ENCODE measurements at regions not wholly inside any gene's neighbourhood (a gene's known extent, or its start where the extent isn't known, plus 50 kb on each side); places are given as distances from the start of the nearest gene placed in this dataset.
"Not testable (repeated sequence)": the region's sequence is repeated elsewhere in the genome, so short reads cannot be mapped to it uniquely, and the experiment has no call there.

DNA sequence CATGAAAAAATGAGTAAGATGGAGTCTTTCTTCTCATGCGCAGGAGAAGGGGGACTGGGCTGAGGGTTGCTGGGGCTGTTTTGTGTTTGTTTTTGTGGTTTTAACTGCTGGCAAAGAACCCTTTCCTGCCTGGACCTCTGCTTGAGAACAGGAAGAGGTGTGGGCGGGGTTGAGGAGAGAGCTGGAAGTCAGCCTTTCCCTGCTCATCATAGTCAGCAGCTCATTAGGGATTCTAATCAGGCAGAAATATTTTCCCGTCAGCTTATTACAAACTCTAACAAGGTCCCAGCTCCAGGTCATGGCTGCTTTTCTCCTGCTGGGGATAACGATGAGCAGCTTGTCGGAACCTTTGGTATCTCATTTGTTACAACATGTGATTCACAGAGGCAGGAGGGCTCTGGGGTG is 185.0 kb upstream of the NRXN3 start:
- DNase-seq: no peak

DNA sequence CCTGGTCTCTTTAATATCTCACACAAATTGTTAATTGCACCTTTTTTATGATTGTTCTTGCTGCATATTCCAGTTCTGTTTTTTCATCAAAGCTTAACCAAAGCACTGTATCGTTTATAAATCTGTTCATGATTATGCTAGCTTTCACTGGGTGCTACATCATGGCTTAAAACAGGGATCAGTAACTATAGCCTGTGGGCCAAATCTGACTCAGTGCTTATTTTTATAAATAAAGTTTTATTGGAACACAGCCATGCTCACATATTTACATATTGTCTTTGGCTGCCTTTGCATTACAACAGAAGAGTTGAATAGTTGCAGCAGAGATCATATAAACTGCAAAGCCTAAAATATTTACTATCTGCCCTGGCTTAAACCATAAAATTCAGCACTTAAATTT is 183.4 kb upstream of the NRXN3 start:
- DNase-seq: no peak

DNA sequence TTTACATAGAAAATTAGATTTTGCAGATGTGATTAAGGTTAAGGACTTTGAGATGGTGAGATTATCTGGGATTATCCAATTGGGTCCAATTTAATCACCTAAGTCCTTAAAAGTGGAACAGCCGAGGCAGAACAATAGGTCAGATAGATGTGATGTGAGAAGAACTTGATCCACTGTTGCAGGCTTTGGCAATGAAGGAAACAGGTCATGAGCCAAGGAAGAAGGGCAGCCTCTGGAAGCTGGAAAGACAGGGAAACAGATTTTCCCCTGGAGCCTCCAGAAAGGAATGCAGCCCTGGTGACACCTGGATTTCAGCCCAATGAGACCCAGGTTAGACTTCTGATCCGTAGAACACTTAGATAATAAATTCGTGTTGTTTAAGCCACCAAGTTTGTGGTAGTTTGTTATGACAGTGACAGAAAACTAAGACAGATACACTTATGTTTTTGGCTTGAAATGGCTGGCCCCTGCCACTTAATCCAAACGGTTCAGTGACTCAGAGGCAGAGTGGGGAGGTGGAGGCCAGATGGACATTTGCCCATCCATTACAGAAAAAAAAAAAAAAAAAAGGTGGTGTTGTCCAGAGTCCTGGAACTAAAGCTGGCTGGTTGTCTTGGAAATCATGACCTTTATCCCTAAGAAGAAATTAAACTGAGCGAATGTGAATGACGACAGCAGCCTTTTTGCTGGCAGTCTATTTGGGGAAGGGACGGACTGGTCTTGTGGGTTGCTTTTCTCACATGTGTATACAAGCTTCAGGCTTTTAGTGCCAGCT is 181.9 kb upstream of the NRXN3 start:
- no peak for DNase-seq

DNA sequence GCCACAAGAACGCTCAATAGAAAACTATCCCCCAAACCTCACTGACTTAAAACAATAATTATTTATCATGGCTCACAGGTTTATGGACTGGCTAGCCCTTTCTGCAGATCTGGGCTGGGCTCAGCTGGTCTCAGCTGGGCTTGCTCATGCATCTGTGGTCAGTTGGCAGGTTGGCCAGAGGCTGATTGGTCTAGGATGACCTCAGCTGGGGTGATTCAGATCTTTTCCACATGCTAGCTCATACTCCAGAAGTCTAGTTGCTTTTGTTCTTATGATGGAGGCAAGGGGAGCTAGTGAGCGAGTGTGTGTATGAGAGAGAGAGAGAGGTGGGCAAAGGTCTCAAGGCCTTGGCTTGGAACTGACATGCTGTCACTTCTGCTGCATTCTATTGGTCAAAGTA is 181.2 kb upstream of the NRXN3 start:
- no peak for DNase-seq

DNA sequence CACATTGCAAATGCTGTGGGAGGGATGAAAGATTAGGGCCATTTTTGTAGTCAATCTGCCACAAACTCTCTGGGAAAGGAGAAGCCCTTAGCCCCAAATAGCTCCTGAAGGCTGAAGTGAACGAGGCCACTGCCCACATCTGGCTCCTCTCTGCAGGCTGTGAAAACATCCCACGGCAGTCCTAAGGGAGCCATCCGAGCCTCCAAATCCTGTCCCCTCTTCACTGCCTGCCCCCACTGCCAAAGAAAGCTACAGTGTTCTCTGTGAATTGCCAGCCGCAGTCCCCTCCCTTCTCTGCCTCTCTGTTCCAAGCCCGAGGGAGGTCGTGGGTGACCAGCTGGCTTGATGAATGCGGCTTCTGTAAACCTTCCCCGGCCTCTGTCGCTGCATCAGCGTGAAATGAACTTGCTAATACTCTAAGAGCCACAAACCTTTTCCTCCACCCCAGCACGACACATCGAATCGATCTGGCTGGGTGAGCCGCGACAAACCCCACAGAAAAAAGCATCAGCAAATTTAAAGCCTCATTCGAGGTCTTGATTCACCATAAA is 180.7 kb upstream of the NRXN3 start:
- DNase-seq: no peak

DNA sequence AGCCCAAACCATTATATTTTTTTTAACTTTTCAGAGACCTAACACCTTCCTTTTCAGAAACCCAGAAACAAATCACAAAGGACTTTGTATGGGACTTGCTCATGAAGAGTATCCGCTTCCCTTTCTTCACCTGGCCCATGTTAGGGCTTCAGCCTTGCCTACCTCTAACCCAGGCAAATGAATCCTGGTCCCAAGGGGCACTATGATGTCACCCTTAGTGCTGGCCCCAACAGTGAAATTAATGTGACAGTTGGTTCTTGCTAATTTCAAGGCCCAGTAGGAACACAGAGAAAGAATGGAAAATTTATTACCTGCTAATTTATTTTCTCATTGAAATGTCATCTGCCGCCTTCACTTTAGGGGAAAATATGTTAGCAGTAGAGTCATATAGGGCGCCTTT is 179.8 kb upstream of the NRXN3 start:
- no peak for DNase-seq

DNA sequence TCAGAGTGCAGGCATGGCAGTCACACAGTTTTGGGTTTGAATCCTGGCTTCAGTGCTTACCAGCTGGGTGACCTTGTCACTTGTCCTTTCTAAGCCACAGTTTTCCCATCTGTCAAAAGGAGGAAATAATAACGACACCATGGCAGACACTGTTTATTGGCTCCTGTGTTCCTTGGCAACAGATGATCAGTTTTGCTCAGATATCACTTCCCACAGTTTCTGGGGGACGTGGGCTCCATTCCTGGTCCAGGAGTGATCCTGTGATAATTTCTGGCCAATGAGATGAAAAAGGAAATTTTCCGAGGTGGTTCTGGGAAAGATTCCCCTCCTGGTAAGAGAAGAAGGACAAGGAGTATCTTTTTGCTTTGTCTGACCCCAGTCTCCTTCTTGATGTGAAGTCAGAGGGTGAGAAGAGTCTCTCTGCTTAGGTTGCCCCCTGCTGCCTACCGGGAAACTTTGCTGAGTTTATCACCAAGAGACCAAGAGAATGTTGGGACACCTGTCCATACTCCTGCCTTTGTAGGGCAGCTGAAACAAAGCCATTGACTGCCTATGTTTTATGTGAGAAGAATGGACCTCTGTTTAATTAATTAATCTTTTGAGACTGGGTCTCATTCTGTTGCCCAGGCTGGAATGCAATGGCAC is 178.9 kb upstream of the NRXN3 start:
- no peak for DNase-seq

DNA sequence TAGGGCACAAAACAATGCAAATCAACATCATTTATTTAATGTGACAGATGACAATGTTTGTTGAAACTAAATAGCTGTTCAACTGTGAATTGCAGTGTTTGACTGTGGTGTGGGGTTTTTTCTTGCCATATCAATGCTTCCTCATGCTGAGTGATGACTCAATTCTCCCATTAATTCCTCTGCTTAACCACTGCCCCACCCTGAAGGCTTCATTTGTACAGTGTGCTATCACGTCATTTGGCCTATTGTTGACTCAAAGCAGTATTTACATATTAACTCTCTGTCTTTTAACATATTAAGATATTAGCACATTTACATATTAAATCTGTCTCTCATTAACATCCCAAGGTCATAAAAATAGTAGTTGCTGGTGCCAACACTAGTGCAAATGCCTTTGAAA is 164.8 kb upstream of the NRXN3 start:
- DNase-seq: no peak

DNA sequence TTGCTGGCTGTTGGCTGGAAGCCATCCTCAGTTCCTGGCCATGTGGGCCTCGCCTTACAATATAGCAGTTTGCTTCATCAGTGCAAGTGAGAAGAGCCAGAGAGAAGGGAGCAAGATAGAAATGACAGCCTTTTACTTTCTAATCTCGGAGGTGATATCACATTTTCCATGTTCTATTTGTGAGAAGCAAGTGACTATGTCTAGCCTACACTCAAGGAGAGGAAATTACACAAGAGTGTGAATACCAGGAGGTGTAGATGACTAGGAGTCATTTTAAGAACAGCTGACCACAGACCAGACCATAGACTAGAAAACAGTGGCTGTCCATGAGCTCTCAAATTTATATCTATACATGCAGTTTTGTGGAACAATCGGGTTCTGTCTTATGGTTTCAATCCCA is 163.0 kb upstream of the NRXN3 start:
- DNase-seq: no peak

DNA sequence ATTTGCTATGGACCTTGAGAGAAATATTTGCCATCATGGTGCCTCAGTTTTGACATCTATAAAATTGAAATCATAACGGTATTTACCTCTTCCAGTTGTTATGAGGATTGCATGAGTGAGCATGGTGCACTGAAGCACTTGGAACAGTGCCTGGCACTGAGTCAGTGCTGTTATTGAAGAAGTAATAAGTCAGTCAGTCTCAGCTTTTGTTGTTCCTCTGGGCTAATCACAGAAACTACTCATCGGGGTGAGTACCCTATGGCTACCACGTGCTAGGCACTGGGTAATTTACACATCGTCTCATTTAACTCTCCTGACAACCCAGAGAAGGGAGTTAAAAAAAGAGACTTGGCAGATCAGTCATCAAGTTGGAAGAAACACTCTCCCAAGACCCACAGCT is 159.5 kb upstream of the NRXN3 start:
- DNase-seq: no peak

DNA sequence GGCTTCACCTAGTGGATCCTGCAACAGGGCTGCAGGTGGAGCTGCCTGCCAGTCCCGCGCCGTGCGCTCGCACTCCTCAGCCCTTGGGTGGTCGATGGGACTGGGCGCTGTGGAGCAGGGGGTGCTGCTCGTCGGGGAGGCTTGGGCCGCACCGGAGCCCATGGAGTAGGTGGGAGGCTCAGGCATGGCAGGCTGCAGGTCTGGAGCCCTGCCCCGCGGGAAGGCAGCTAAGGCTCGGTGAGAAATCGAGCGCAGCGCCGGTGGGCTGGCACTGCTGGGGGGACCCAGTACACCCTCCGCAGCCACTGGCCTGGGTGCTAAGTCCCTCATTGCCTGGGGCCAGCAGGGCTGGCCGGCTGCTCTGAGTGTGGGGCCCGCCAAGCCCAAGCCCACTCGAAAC is 156.3 kb upstream of the NRXN3 start:
- not testable (repeated sequence) for DNase-seq

DNA sequence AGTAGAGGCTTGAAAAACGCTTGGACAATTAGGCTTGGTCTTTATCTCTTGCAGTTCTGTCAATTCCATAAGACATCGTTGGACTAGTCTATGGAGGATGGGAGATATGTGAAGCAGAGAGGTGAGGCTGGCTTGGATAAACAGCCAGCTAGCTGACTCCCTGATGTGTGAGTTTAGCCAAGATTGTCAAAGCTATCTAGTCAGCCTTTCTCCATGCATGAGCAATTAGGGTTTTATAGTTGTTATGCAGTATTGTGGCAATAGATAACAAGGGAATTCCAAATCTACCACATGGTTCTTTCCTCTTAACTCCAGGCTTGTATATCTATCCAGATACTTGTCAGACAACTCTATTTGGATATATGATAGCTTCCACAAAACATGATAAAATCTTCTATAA is 153.6 kb upstream of the NRXN3 start:
- DNase-seq: no peak

DNA sequence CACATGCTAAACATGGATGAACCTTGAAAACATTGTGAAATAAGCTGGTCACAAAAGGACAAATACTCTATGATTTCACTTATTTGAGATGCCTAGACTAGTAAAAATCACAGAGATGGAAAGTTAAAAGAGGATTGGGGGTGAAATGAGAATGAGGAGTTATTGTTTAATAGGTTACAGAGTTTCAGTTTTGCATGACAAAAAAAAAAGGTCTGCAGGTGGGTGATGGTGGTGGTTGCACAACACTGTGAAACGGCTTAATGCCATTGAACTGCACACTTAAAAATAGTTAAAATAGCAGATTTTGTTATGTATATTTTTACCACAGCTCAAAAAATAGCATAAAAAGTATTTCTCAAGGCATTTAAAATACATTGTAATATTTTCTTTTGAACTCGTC is 151.9 kb upstream of the NRXN3 start:
- DNase-seq: no peak

DNA sequence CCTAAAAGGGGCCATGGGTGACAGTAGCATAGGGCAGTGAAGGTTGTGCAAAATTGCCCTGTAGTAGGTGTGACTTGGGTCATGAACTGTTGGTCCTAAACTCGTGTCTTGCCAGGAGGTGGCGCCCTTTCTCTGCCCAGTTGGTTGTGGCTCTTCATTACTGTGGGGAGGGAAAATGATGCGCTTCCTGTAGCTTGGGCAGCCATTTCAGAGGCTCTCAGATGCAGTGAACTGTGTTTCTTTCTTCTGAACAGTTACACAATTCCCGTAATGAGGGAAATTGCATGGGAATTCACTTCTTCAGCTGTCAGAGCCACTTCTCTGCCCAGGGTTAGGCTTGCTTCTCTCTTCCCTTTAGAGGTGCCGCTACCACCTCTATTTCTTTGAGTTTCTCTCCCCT is 148.1 kb upstream of the NRXN3 start:
- DNase-seq: peak; percentile 8

DNA sequence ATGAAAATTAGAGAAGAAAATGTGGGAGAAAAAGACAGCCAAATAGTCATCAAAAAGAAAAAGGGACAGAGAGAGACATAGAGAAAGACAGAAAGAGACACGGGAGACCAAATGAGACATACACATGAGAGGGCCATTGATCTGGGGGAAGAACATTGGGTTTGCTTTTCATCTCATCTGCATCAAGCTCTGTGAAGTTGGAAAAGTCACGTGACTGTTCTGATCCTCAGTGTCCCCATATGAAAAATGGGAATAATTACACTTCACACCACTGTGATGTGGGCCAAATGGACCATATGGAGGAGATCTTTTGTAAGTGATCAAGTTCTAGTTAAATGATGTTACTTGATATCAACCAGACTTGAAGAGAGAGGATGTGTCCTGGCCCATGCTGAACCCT is 147.1 kb upstream of the NRXN3 start:
- no peak for DNase-seq

DNA sequence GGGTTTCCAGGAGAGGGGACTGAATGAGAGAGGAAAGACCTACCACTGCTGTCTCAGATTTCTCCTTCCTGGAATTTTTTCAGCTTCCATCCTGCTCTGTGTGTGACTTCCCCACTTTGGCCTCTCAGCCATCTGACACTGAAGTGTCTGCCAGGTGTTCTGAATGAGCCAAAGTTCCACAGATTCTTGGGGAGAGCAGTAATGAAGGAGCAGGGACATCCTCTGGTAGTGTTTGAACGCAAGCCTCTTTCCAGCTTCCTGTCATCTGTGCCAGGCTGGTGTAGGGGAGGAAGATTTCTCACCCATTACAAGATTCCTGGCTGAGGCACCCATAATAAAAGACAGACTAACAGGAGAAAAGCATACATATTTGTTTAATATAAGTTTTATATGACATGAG is 141.7 kb upstream of the NRXN3 start:
- no peak for DNase-seq

DNA sequence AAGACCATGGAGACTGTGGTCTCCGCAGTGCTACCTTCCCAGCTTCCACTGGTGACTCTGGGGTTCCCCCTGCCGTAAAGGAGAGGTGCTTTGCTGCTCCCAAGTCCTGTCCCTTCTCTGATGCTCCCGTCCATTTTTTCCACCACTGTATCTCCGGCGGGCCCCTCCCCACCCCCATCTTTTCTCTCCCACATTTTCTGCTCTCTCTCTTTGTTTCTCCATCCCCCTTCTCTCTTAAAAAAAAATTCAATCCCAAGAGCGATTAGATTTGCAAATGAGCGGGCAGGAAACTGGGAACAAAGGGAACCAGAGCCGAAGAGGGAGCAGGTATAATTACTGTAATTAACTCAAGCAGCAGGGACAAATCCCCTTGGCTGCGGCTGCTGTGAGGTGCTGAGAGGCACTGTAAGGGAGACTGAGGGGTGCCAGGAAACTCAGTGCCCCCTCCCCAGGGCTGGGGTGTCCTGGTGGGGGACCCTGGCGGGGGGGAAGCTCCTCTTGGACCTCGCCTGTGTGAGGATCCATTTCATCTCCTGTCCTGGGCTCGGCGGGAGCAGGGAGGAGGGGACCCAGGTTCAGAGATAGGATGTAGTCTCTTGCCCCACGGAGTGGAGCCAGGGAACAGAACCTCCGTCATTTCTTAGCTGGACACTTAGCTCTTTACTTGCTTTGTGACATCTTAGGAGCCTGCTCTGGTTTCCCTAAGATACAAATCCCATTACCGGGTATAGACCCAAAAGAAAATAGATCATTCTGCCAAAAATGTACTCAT is 140.4 kb upstream of the NRXN3 start:
- no peak for DNase-seq

DNA sequence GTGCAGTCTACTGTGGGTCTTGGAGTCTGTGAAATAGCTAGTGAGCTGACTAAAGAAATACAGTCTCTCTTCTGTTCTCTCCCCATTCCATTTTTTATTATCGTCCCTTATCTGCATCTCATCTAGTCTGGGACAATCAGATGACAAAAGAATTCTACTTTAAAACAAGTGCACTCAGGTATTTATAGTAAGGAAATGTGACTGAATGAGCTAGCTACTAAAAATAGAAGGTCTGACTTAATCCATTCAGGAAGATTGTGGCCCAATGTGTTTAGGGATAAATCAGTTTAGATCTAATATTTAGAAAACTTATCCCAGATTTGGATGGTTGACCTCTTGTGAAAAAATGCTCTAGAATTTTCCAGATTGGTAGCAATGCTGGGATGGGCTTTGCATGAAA is 126.8 kb upstream of the NRXN3 start:
- DNase-seq: no peak

DNA sequence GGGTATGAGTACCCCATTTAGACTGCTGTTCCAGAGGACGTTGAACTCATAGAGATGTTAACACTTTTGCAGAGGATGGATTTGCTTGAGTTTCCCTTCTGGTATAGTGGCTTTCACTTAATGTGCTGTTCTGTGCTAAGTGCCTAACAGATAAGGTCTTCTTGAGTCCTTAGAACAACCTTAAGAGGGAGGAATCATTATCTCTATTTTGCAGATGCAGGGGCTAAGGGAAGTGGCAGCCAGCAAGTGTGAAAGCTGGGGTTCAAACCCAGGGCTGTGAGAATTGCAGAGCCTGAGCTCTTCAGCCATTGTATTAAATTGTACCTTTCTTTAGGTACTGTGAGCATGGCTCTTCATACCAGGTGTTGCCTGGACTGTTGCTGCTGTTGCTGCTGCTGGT is 122.1 kb upstream of the NRXN3 start:
- no peak for DNase-seq

DNA sequence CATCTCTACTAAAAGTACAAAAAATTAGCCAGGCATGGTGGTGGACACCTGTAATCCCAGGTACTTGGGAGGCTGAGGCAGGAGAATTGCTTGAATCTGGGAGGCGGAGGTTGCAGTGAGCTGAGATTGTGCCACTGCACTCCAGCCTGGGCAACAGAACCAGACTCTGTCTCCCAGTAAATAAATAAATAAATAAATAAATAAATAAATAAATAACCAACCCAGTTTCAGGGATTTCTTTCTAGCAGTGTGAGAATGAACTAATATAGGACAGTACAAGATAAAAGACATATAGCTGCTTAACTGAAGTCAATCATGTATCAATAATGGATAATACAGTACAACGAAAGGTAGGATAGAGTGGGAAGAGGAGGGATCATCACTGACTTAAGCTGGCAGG is 113.3 kb upstream of the NRXN3 start:
- not testable (repeated sequence) for DNase-seq

DNA sequence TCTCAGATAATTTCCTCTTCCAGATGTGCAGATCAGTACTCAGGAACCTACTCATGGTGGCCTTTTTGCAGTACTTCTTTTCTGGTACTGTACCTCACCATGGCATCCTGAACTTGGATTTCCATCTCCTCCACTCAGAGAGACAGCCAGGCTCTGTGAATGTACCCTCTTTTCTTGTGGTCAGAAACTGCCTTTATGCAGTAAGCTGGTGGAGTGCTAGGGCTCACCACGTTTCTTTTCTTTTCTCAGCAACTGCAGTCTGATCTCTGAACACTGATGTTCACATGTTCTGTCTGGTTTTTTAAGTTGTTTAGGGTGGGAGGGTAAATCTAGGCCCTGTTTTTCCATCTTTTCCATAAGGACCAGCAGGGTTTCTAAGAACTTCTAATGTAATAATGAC is 99.8 kb upstream of the NRXN3 start:
- no peak for DNase-seq

DNA sequence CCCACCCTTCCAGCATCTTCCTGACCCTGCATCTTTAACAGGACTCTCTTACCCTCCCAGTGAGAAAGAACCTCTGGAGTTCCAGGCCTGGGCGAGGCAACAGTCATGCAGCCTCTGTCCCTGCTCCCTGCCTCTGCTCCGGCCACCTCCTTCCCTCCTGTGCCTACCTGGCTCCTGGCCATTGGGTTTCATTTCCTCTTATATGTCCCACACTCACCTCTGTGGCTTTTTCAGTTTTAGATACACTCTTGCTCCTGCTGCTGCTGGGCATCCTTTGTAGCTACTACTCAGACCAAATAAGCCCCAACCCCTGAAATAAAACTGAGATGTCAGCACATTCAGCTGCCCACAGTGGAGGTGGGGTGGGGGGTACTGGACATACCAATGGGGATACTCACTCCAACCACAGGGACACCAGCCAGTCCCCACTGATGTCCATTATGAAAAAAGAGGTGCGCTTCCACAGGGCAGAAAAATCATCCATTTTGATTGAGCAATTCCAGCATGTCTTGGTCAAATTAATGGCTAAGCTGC is 99.1 kb upstream of the NRXN3 start:
- no peak for DNase-seq

DNA sequence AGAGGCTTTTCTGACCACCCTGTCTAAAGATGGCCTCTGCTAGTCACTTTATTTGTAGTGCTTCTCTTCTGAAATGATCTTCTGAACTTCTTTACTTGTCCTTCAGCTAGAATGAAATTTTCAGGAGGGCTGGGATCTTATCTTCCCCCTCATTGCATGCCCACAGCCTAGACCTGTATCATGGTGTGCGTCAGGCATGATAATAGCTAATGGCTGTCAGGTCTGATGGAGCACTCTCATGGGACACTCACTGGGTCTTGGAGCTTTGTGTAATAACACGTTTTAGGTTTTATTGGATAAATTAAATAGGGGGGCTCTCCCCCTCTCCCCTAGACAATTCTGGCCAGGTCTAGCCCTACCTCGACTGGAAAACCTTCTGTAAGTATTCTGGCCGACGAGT is 97.1 kb upstream of the NRXN3 start:
- DNase-seq: no peak

DNA sequence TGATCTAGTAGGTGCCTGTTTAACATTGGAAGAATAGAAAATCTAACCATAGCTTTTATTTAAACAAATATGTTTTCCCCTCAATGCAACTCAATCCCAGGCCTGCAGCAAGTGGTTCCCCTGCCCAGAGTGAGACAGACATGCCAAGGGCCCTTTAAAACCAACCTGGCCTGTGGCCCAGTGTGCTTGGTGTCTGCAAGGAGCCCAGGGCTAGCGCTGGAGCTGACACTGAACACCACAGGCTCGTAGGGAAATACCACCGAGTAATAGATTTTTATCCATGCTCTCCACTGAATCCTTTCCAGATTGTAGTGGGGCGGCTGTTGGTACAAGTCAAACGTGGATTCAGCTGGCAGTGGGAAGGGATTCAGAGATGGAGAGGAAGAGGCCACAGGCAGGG is 95.6 kb upstream of the NRXN3 start:
- no peak for DNase-seq
